WTC11 (cell line): ENCODE measurements at regions not wholly inside any gene's neighbourhood (a gene's known extent, or its start where the extent isn't known, plus 50 kb on each side); places are given as distances from the start of the nearest gene placed in this dataset.

ENCODE experiments used
- ATAC-seq: fragments of 200-7000 bp; cut with Tn5 transposase; 2 replicates; pipeline ENCODE4 v1.10.0; 2021; ENCODE audit warnings: mild to moderate bottlenecking, moderate library complexity
- CTCF ChIA-PET: fragments of 300-600 bp; sonication (Branson Sonifier 250); formaldehyde crosslinking; loops from one replicate; lab custom pipeline; 2021; ENCODE audit warnings: antibody characterized with exemption; lab: Charles Lee
- POLR2A ChIA-PET: fragments of 350-600 bp; sonication (Branson Sonifier 250); formaldehyde crosslinking; loops from one replicate; lab custom pipeline; 2021; ENCODE audit warnings: antibody characterized with exemption; lab: Charles Lee
- DNase-seq: peaks from one replicate; pipeline ENCODE4 v3.0.0; 2021; ENCODE audit warnings: low spot score
- H3K27ac Mint-ChIP-seq: 2 replicates; pipeline ENCODE4 v1.8.0; 2021; ENCODE audit warnings: mixed read lengths
- H3K27me3 Mint-ChIP-seq: 2 replicates; pipeline ENCODE4 v1.8.0; 2021; ENCODE audit warnings: low read depth, mild to moderate bottlenecking, moderate library complexity, mixed read lengths
- H3K36me3 Mint-ChIP-seq: 2 replicates; pipeline ENCODE4 v1.8.0; 2021; ENCODE audit warnings: mixed read lengths
- H3K4me1 Mint-ChIP-seq: 2 replicates; pipeline ENCODE4 v1.8.0; 2022; ENCODE audit warnings: mixed read lengths
- H3K4me3 Mint-ChIP-seq: 2 replicates; pipeline ENCODE4 v1.8.0; 2021; ENCODE audit warnings: mild to moderate bottlenecking, moderate library complexity, mixed read lengths
- H3K9me3 Mint-ChIP-seq: 2 replicates; pipeline ENCODE4 v1.8.0; 2021; ENCODE audit warnings: mixed read lengths
- E2F1 ChIP-seq: sonication (generic); formaldehyde crosslinking; IDR thresholded peaks from 2 replicates; pipeline ENCODE4 v1.8.0; 2022; ENCODE audit warnings: mild to moderate bottlenecking, missing genetic modification reagents
- ETV6 ChIP-seq: sonication (generic); formaldehyde crosslinking; IDR thresholded peaks from 2 replicates; pipeline ENCODE4 v1.8.1; 2022; ENCODE audit warnings: mild to moderate bottlenecking, missing genetic modification reagents
- GABPB1 ChIP-seq: sonication (generic); formaldehyde crosslinking; IDR thresholded peaks from 2 replicates; pipeline ENCODE4 v1.8.1; 2023; ENCODE audit warnings: mild to moderate bottlenecking, missing genetic modification reagents
- GRHL2 ChIP-seq: fragments of 250-450 bp; sonication (Bioruptor Pico); IDR thresholded peaks from 2 replicates; pipeline ENCODE4 v1.8.0; 2022; ENCODE audit warnings: mild to moderate bottlenecking, moderate library complexity; ENCODE audit not compliant: insufficient replicate concordance, severe bottlenecking
- GTF2I ChIP-seq: fragments of 250-450 bp; sonication (Bioruptor Pico); conservative IDR thresholded peaks from 2 replicates; pipeline ENCODE4 v1.4.0; 2021; ENCODE audit warnings: mild to moderate bottlenecking
- HMGA2 ChIP-seq: fragments of 250-450 bp; sonication (Bioruptor Pico); IDR thresholded peaks from 2 replicates; pipeline ENCODE4 v1.4.0; 2021; ENCODE audit warnings: mild to moderate bottlenecking, moderate library complexity
- MYBL2 ChIP-seq: sonication (generic); formaldehyde crosslinking; IDR thresholded peaks from 2 replicates; pipeline ENCODE4 v1.8.1; 2023; ENCODE audit warnings: mild to moderate bottlenecking, moderate library complexity, missing genetic modification reagents
- NFYB ChIP-seq: sonication (generic); formaldehyde crosslinking; conservative IDR thresholded peaks from 2 replicates; pipeline ENCODE4 v1.8.0; 2022; ENCODE audit warnings: low read depth, missing genetic modification reagents
- NR2C2 ChIP-seq: sonication (generic); formaldehyde crosslinking; IDR thresholded peaks from 2 replicates; pipeline ENCODE4 v1.8.0; 2022; ENCODE audit warnings: mild to moderate bottlenecking, missing genetic modification reagents
- SMAD3 ChIP-seq: sonication (generic); formaldehyde crosslinking; IDR thresholded peaks from 2 replicates; pipeline ENCODE4 v1.8.0; 2022; ENCODE audit warnings: missing genetic modification reagents, mild to moderate bottlenecking, borderline replicate concordance
- SP1 ChIP-seq: sonication (generic); formaldehyde crosslinking; conservative IDR thresholded peaks from 2 replicates; pipeline ENCODE4 v1.8.1; 2022; ENCODE audit warnings: missing genetic modification reagents
- TCF7 ChIP-seq: sonication (generic); formaldehyde crosslinking; IDR thresholded peaks from 2 replicates; pipeline ENCODE4 v1.8.0; 2022; ENCODE audit warnings: mild to moderate bottlenecking, low read depth, missing genetic modification reagents, moderate library complexity
- ZNF121 ChIP-seq: sonication (generic); formaldehyde crosslinking; IDR thresholded peaks from 2 replicates; pipeline ENCODE4 v1.8.0; 2023; ENCODE audit warnings: missing genetic modification reagents
- ZNF512 ChIP-seq: sonication (generic); formaldehyde crosslinking; IDR thresholded peaks from 2 replicates; pipeline ENCODE4 v1.8.1; 2022; ENCODE audit warnings: missing genetic modification reagents, borderline replicate concordance
- ZNF532 ChIP-seq: fragments of 250-450 bp; sonication (Bioruptor Pico); IDR thresholded peaks from 2 replicates; pipeline ENCODE4 v1.9.0; 2021; ENCODE audit warnings: mild to moderate bottlenecking, borderline replicate concordance

GRCh38 chr7:7105800-7106582, 76.4 kb upstream of the C1GALT1 start:
- peaks cover 29% of the 10 kb centered on the region for H3K9me3 Mint-ChIP-seq
- peaks cover 42% of the 10 kb centered on the region for H3K4me1 Mint-ChIP-seq
- POLR2A ChIA-PET = interaction anchor here (1.3 kb wide), 1 partner anchor 76 kb away, joined by 6 read pairs; the partner anchor contains the start of gene C1GALT1
- CTCF ChIA-PET = interaction anchor here (0.8 to 1.7 kb wide), 8 partner anchors 9 to 318 kb away, joined by 3 to 7 read pairs (median 3); partner anchors contain the start of gene C1GALT1
- no peak for TF ChIP-seq SP1
- TF ChIP-seq E2F1 (CRISPR knock-in tag) = no peak
- no peak for TF ChIP-seq TCF7 (CRISPR knock-in tag)
- H3K27me3 Mint-ChIP-seq = no peaks in the 10 kb centered on the region; the same call in 1 of the 2 replicates
- H3K36me3 Mint-ChIP-seq = peaks cover 31% of the 10 kb centered on the region
- ATAC-seq = no peak
- DNase-seq = no peak
- peak overlapping the region; percentile 45 for H3K4me3 Mint-ChIP-seq
- H3K27ac Mint-ChIP-seq = peak overlapping the region; percentile 84; the same call in 1 of the 2 replicates

- DNase-seq (no peak), ATAC-seq (no peak)
- Mint-ChIP-seq H3K27ac (no peak overlapping the region), H3K4me1 (peaks cover 29% of the 10 kb centered on the region), H3K27me3 (no peaks in the 10 kb centered on the region; the same call in 1 of the 2 replicates), H3K4me3 (no peak overlapping the region), H3K36me3 (peaks cover 31% of the 10 kb centered on the region), H3K9me3 (peaks cover 35% of the 10 kb centered on the region)
- no peak for TF ChIP-seq GRHL2 (CRISPR knock-in tag)
- TF ChIP-seq ETV6 = no peak
- no peak for TF ChIP-seq NR2C2
- ChIA-PET POLR2A (no interaction called here), CTCF (no interaction called here)
Observed at GRCh38 chr7:7108931-7109330, 73.4 kb upstream of the C1GALT1 start.

GRCh38 chr7:7109934-7110333, 72.4 kb upstream of the C1GALT1 start:
- DNase-seq = no peak
- POLR2A ChIA-PET = no interaction called here
- Mint-ChIP-seq H3K9me3 (peaks cover 35% of the 10 kb centered on the region), H3K27me3 (no peaks in the 10 kb centered on the region; the same call in 1 of the 2 replicates), H3K4me3 (no peak overlapping the region), H3K27ac (no peak overlapping the region), H3K36me3 (peaks cover 31% of the 10 kb centered on the region), H3K4me1 (peaks cover 23% of the 10 kb centered on the region)
- TF ChIP-seq NFYB (CRISPR knock-in tag) (no peak), SMAD3 (CRISPR knock-in tag) (no peak), MYBL2 (CRISPR knock-in tag) (no peak), GTF2I (CRISPR knock-in tag) (no peak), ZNF532 (no peak), GABPB1 (CRISPR knock-in tag) (no peak)
- CTCF ChIA-PET = no interaction called here
- no peak for ATAC-seq

GRCh38 chr7:7110706-7111105, 71.6 kb upstream of the C1GALT1 start:
- ChIA-PET CTCF (no interaction called here), POLR2A (no interaction called here)
- H3K9me3 Mint-ChIP-seq = peaks cover 35% of the 10 kb centered on the region
- no peak overlapping the region for H3K4me3 Mint-ChIP-seq
- peaks cover 31% of the 10 kb centered on the region for H3K36me3 Mint-ChIP-seq
- ATAC-seq (no peak), DNase-seq (no peak)
- peaks cover 15% of the 10 kb centered on the region for H3K4me1 Mint-ChIP-seq
- H3K27ac Mint-ChIP-seq = no peak overlapping the region
- no peaks in the 10 kb centered on the region; the same call in 1 of the 2 replicates for H3K27me3 Mint-ChIP-seq
- TF ChIP-seq ZNF121 (no peak), ZNF532 (no peak), HMGA2 (no peak), ZNF512 (no peak), E2F1 (CRISPR knock-in tag) (no peak)
